Stomach (tissue), 4 donors: ENCODE measurements at regions not wholly inside any gene's neighbourhood (a gene's known extent, or its start where the extent isn't known, plus 50 kb on each side); places are given as distances from the start of the nearest gene placed in this dataset.

Experiments
- CTCF ChIP-seq, 7 experiments: fragments of 450-650 bp in 4 of 7; fragments of 200-600 bp in 3 of 7; sonication (generic) in 3 of 7; IDR thresholded peaks; one replicate each; pipeline ENCODE4 v1.5.1; 2016 to 2019; ENCODE audit warnings: antibody characterized with exemption in 7 of 7, control low read depth in 2 of 7, mild to moderate bottlenecking in 1 of 7
- EP300 ChIP-seq: sonication (generic); formaldehyde crosslinking; IDR thresholded peaks from one replicate; pipeline ENCODE4 v1.6.1; 2017; ENCODE audit warnings: antibody characterized with exemption

- TF ChIP-seq CTCF (IDR thresholded peaks at IDR 0.05) (no peak), EP300 (no peak)
Measured at GRCh38 chr5:108625654-108626053, 122.0 kb upstream of the FER start.
